Ishikawa (cell line): ENCODE measurements at regions not wholly inside any gene's neighbourhood (a gene's known extent, or its start where the extent isn't known, plus 50 kb on each side); places are given as distances from the start of the nearest gene placed in this dataset.

Source experiments
- CEBPB ChIP-seq: IDR thresholded peaks from 2 replicates; pipeline ENCODE4 v1.6.1; 2012
- CREB1 ChIP-seq: IDR thresholded peaks from 2 replicates; pipeline ENCODE4 v1.6.1; 2012; ENCODE audit warnings: low read depth
- EP300 ChIP-seq: IDR thresholded peaks from 2 replicates; pipeline ENCODE4 v1.6.1; 2012; ENCODE audit warnings: borderline replicate concordance
- FOXM1 ChIP-seq: IDR thresholded peaks from 2 replicates; pipeline ENCODE4 v1.6.1; 2012; ENCODE audit warnings: low read depth, borderline replicate concordance
- RAD21 ChIP-seq: IDR thresholded peaks from 2 replicates; pipeline ENCODE4 v1.6.1; 2012; ENCODE audit warnings: low read depth
- REST ChIP-seq: IDR thresholded peaks from 2 replicates; pipeline ENCODE4 v1.6.1; 2012; ENCODE audit warnings: low read depth, mild to moderate bottlenecking
- TAF1 ChIP-seq: IDR thresholded peaks from 2 replicates; pipeline ENCODE4 v1.6.1; 2012; ENCODE audit warnings: low read depth, mild to moderate bottlenecking
- YY1 ChIP-seq: IDR thresholded peaks from 2 replicates; pipeline ENCODE4 v1.6.1; 2012; ENCODE audit warnings: low read depth

- TF ChIP-seq CREB1 (no peak), FOXM1 (no peak), REST (no peak), YY1 (no peak), CEBPB (no peak), TAF1 (no peak), EP300 (no peak), RAD21 (no peak)
Observed at GRCh38 chr4:184280591-184281071, 63.0 kb upstream of the ENPP6 start.
